GM18517 (cell line): ENCODE measurements at regions not wholly inside any gene's neighbourhood (a gene's known extent, or its start where the extent isn't known, plus 50 kb on each side); places are given as distances from the start of the nearest gene placed in this dataset.

ENCODE experiments used
- ATAC-seq: cut with Tn5 transposase; IDR thresholded peaks from one replicate; pipeline ENCODE4 v1.9.1; 2021; ENCODE audit warnings: mild to moderate bottlenecking, moderate library complexity; ENCODE audit not compliant: unreplicated experiment

DNA sequence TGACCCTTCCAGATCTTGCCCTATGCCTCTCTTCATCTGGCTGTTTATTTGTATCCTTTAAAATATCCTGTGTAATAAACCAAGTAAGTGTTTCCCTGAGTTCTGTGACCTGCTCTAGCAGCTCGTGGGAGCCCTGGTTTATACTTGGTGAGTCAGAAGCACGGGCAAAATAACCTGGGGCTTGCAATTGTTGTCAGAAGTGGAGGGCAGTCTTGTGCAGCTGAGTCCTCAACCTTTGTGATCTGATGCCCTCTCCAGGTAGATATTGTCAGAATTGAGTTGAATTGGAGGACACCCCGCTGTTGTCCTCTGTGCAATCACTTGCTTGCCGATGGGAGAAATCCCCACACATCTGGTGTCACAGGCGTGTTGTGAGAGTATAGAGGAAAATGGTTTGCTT is 62.5 kb upstream of the PRICKLE1 start:
- no peak for ATAC-seq

- ATAC-seq, result no peak
Measured at GRCh38 chr12:42648061-42648460, 58.5 kb upstream of the PRICKLE1 start.

DNA sequence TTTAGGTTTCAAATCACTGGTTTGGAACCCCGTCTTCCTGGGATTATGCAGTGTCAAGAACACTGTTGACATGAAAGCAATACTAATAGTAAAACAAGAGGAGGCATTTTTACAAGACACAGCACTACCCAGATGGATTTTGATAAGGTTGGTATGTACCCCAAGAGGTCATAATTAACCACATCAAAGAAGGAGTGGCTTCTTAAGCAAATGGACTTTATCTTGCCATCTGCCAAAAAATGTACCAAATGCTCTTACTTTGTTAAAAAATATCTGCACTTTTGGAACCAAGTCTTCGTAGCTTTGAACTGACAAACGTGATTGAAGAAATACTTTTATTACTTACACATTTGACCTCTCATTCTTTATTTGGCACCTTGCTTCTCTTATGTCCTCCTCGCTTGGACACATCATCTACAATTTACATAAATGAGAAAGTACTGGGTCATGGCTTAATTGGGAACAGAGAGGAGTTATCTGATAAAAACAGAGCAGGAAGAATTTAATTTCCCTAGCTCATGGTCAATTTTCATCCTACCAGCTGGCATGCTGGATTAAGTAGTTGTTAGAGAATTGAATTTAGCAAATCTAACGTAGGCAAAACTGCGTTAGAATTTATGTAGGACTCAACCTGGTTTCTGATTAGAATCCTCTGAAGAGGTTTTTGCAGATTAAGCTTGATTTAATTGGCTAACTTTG is 54.5 kb upstream of the PRICKLE1 start:
- no peak for ATAC-seq

DNA sequence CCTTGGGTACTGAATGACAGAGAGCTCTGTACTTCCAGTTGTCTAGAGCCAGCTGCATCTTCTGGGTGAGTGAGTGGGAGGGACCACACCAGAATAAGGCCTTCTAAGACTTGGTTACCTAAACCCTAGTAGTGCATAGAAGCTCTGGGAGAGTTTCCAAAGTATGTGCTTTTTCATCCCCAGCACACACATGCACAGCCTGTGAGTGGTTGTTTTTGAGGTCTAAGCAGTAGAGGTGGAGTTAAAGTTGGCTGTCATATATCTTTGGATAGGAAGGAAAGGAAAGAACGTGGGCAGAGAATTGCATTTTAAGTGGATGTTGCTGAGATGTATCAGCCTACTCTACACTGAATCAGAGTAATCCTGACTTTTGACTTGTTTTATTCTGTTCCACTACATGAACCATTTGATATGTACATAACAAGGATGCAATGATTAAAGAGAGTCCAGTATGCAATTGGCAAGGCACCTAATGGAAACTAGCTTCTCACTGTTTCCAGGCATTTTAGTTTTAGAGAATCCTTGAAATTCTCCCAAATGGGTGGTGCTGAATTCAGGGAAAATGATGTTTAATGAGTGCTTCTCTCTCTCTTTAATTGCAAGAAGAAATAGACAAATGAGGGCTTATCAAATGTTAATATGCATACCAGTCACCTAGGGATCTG is 51.8 kb upstream of the PRICKLE1 start:
- no peak for ATAC-seq

DNA sequence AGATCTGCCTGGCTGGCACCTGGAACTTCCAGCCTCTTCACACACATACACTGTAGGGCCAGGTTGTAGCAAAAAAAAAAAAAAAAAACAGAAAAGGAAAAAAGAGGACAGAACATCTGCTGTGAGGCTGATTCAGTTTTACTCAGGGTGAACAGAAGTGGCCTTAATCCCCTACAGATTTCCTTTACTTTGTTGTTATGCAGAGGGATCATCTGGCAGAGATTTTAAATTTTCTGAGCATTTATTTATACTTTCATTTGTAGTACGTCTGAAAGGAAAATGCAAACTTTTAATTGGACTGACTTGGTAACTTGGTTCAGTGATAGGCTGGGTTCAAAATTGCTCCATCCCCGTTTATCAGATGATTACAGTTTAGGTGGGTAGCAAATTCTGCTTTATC is 50.8 kb upstream of the PRICKLE1 start:
- no peak for ATAC-seq

- ATAC-seq, result no peak
Measured at GRCh38 chr12:42639556-42639955, 50.0 kb upstream of the PRICKLE1 start.
